GM18511 (cell line): ENCODE measurements at regions not wholly inside any gene's neighbourhood (a gene's known extent, or its start where the extent isn't known, plus 50 kb on each side); places are given as distances from the start of the nearest gene placed in this dataset.

Experiments used
- ATAC-seq: cut with Tn5 transposase; IDR thresholded peaks from one replicate; pipeline ENCODE4 v1.9.1; 2021; ENCODE audit warnings: mild to moderate bottlenecking, moderate library complexity; ENCODE audit not compliant: unreplicated experiment

- ATAC-seq = no peak
Observed at GRCh38 chr1:201589186-201589585, 50.3 kb downstream of the NAV1 start.

DNA sequence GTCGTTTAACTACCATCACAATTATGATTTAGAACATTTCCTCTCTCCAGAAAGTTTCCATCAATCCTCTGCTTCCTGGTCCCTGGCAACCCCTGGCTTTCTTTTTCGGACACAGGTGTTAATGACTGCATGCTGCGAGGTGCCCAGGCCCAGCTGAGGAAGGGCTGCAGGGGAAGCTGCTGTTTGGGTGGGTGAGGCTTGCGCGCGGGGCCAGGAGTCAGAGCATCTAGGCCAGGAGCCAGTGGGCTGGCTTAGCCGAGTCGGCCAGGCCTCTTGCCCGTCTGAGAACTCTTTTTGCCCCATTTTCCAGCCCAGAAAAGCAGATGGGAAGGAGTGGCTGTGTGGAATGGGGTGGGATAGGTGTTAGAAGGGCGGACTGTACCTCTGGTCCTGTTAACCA, 51.5 kb downstream of the NAV1 start:
- no peak for ATAC-seq

GRCh38 chr1:201591348-201591747, 52.4 kb downstream of the NAV1 start:
- no peak for ATAC-seq

GRCh38 chr1:201591981-201592380, 53.1 kb downstream of the NAV1 start:
- no peak for ATAC-seq

DNA sequence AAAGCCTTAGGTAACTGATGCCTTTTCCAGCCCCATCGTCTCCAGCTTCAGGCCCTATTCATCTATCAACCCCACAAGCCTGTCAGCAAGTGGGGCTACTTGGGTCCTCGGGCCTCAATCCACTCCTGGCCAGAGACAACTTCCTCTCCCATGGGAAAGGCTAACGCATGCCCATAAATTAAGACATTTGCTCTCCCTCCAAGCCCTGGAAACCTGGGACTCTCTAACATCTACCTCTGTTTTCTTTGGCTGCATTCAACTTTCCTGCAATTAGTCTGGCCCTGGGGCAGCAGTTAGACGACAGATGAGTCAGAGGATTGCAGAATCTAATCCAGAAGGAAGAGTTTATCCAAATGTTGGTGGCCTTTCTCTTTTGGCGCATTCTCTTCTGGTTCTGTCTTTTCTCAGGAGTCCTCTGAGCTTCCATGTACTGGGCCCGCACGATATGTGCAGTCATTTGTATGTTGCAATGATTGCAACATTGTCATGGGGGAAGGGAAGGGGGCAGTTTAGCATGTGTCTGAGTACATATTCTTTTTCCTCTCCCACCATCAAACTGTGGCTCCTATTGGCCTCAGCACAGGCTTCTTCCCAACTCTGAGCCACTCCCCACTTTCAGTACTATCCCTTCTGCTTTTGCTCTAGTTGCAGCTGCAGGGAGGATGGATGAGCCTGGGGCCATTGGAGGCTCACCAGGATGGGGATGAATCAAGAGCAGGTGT, 54.4 kb downstream of the NAV1 start:
- ATAC-seq = no peak

DNA sequence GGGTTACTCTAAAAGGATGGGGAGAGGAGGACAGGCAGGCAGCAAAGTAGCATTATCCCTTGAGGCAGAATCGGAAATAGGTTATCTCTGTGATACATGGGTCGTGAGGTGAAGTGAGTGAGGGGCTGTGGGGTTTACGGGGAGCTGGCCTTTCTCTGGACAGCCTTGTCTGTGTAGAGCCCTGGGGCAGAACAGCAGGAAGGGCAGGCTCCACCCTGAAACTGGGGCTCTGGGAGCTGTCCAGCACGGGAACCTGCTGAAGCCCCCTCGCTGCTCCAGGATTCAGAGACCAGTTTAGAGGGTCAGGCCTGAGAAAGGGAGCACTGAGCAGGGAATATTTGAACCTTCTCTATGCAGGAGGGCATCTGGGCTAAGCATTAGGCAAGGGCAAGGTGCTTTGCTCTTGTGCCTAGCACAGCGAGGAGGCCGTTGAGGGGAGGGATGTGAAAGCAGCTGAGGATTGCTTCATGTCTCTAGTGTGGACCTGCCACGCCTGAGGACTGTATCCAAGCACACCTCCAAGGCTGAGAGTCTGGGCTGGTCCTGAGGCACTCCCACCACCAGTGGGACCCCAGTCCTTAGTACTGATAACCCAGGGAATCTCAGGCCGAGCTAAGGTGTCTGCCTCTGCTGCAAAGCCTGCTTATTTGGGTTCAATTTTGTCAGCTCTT, 55.8 kb downstream of the NAV1 start:
- no peak for ATAC-seq

GRCh38 chr1:201595381-201595780, 56.5 kb downstream of the NAV1 start:
- ATAC-seq = no peak

GRCh38 chr1:201596101-201596868, 57.4 kb downstream of the NAV1 start:
- ATAC-seq = no peak

DNA sequence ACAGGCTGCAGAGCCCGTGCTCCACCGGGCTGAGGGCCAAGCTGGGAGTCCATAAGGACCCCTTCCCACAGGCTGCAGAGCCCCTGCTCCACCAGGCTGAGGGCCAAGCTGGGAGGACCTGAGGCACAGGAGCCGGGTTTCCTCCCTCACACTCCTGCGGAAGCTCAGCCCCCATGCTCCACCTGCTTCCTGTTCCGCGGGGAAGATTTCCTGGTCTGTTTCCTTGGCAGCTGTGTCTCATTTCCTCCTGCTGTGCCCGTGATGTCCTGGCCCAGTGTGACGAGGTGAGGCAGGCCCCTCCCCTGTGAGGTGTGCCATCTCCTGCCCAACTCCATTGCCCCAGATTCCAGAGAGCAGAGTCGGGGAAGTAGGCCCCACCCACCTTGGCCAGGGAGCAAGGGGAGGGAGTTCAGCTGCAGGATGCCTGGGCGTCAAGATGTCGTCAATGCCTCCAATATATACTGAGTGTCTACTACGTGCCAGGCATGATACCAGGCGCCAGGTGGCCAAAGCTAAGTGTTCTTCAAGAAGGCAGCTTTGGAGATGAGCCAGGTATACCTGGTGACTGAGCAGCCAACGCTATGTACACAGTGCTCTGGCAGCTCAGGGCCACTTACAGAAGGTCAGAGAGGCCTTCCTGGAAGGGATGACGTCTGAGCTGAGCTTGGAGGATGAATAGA, 58.8 kb downstream of the NAV1 start:
- no peak for ATAC-seq

DNA sequence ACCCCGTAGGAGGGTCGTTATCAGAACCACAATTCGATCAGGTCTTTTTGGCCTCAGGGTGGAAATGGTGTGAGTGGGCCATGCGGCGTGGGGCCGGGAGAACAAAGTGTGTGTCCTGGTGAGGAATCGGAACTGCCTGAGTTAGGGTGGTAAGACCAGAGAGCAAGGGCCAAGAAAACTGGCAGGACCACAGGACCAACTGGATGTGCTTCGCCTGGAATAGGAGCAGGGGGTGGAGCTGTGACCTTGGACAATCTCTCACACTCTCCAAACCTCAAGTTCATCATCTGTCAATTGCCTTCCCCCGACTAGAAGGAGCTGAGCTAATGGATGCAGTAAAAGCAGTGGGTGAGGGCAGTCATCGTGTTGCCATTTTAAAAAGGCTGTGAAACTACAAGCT, 59.5 kb downstream of the NAV1 start:
- no peak for ATAC-seq

- ATAC-seq = no peak
Observed at GRCh38 chr1:201598973-201599372, 60.0 kb downstream of the NAV1 start.

- ATAC-seq = no peak
Observed at GRCh38 chr1:201599548-201599947, 60.6 kb downstream of the NAV1 start.

- no peak for ATAC-seq
Observed at GRCh38 chr1:201602413-201603265, 63.7 kb downstream of the NAV1 start.

GRCh38 chr1:201603613-201604232, 64.8 kb downstream of the NAV1 start:
- no peak for ATAC-seq

DNA sequence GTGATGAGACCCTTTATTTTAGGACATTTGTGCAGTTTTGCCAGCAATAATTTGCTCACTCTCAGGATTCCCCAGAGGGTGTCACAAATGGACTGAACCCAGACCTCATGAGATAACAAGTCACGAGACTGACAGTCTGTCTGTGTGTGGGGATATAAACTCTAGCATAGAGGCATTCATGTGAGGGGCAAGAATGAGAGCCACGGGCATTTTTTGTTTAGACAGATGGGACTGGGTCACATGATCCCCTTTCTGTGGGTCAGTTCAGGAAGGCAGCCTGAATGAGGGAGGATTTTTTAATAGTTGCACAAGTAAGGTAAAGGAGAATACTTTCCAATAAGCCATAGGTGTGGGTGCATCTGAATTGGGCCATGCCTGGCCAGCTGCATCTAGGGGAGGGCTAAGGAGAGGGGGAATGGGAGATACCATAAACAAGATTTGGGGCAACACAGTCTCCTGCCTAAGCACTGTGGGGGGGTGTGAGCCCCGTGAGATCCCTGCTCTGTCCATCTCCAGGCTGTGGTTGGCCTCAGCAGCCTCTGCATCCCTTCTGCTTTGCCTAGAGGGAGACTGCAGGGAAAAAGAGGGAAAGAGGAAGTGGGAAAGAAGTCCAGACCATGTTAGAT, 66.6 kb downstream of the NAV1 start:
- ATAC-seq = no peak

DNA sequence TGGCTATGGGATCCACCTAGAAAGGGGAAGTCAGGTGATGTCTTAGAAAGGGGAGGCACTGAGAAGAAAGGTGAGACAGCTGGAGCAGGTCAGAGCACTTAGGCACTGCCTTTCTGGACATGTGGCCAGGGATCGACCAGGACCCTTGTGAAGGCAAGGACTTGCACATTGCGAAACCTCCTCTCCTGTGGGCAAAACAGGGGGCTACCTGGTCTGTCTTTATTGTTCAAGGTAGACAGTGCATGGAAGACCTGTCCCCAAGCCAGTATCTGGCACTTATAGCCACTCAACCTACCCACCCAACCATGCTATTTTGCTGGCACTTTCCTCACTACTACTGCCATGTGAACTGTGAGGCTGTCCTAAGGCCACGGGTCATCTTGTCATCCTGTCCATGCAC, 67.2 kb downstream of the NAV1 start:
- no peak for ATAC-seq

GRCh38 chr1:201606623-201607022, 67.7 kb downstream of the NAV1 start:
- no peak for ATAC-seq

DNA sequence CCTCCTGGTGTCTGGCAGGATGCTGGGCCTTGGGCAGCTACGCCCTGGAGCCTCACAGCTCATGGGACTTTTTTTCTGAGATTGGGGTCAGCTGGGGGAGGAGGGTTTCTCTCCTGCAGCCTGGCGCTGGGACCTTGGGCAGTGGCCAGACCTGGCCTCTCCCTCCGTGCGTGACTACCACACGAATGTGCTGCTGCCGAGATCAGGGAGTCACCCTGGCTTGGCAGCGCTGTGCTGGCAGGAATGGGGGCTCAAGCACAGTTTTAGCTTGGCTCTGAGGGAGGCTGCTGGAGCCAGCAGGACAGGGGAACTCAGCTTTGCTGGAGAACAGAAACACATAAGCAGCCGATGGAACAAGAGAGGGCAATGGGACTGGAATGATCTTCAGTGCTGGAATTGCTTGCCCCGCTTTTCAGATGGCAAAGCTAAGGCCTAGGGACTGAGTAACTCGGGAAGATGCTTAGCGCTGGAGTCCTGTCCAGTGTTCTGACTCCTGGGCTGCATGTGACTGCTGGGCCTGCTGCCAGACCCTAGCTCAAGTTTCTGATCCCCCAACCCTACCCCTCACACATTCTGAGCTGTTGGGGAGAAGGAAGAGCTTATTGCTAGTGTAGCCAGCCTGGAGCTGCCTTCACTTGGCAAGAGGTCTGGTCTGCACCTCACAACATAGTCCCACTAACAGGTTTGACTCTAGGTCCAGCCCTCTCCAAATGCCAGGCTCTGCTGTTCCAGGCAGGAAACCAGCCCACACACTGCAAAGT, 69.9 kb downstream of the NAV1 start:
- no peak for ATAC-seq
